Type B pancreatic cell (in vitro differentiated cells): ENCODE measurements at regions not wholly inside any gene's neighbourhood (a gene's known extent, or its start where the extent isn't known, plus 50 kb on each side); places are given as distances from the start of the nearest gene placed in this dataset.

Source experiments
- DNase-seq: peaks from one replicate; pipeline ENCODE4 v3.0.0; 2021; ENCODE audit warnings: mixed read lengths; ENCODE audit not compliant: unreplicated experiment; ENCODE audit errors: extremely low spot score
- H3K27ac Mint-ChIP-seq: 2 replicates; pipeline ENCODE4 v1.8.0; 2021; ENCODE audit warnings: mild to moderate bottlenecking, mixed read lengths
- H3K27me3 Mint-ChIP-seq: 2 replicates; pipeline ENCODE4 v1.8.0; 2021; ENCODE audit warnings: mixed read lengths
- H3K36me3 Mint-ChIP-seq: 2 replicates; pipeline ENCODE4 v1.8.0; 2021; ENCODE audit warnings: mixed read lengths
- H3K4me1 Mint-ChIP-seq: one replicate; pipeline ENCODE4 v1.8.0; 2021; ENCODE audit warnings: mixed read lengths; ENCODE audit not compliant: unreplicated experiment
- H3K4me3 Mint-ChIP-seq: 2 replicates; pipeline ENCODE4 v1.8.0; 2021; ENCODE audit warnings: mild to moderate bottlenecking, mixed read lengths
- H3K9me3 Mint-ChIP-seq: 2 replicates; pipeline ENCODE4 v1.8.0; 2021; ENCODE audit warnings: mixed read lengths
- CTCF ChIP-seq: fragments of 200-600 bp; sonication (generic); conservative IDR thresholded peaks from 2 replicates; pipeline ENCODE4 v1.5.0; 2021; ENCODE audit warnings: antibody characterized with exemption, mild to moderate bottlenecking

GRCh38 chr18:38023871-38024270 is 458.3 kb upstream of the CELF4 start:
- Mint-ChIP-seq H3K4me3 (no peak overlapping the region), H3K4me1 (no peaks in the 10 kb centered on the region), H3K27ac (no peak overlapping the region), H3K9me3 (no peaks in the 10 kb centered on the region), H3K27me3 (no peaks in the 10 kb centered on the region), H3K36me3 (no peaks in the 10 kb centered on the region)
- DNase-seq: no peak
- TF ChIP-seq CTCF: no peak

GRCh38 chr18:38022234-38022633 is 456.6 kb upstream of the CELF4 start:
- H3K27ac Mint-ChIP-seq: no peak overlapping the region
- H3K36me3 Mint-ChIP-seq: no peaks in the 10 kb centered on the region
- no peaks in the 10 kb centered on the region for H3K4me1 Mint-ChIP-seq
- no peak for DNase-seq
- H3K4me3 Mint-ChIP-seq: no peak overlapping the region
- H3K9me3 Mint-ChIP-seq: no peaks in the 10 kb centered on the region
- H3K27me3 Mint-ChIP-seq: no peaks in the 10 kb centered on the region
- TF ChIP-seq CTCF: no peak

GRCh38 chr18:38019292-38019691 is 453.7 kb upstream of the CELF4 start:
- Mint-ChIP-seq H3K4me3 (no peak overlapping the region), H3K27me3 (no peaks in the 10 kb centered on the region), H3K27ac (no peak overlapping the region), H3K9me3 (no peaks in the 10 kb centered on the region), H3K36me3 (no peaks in the 10 kb centered on the region), H3K4me1 (no peaks in the 10 kb centered on the region)
- no peak for TF ChIP-seq CTCF
- no peak for DNase-seq

- Mint-ChIP-seq H3K36me3 (no peaks in the 10 kb centered on the region), H3K4me3 (no peak overlapping the region), H3K4me1 (peaks cover 5% of the 10 kb centered on the region), H3K9me3 (no peaks in the 10 kb centered on the region), H3K27ac (no peak overlapping the region), H3K27me3 (no peaks in the 10 kb centered on the region)
- TF ChIP-seq CTCF: no peak
- DNase-seq: no peak
Observed at GRCh38 chr18:38010971-38011857, 445.6 kb upstream of the CELF4 start.

- Mint-ChIP-seq H3K4me1 (peaks cover 5% of the 10 kb centered on the region), H3K27ac (no peak overlapping the region), H3K9me3 (no peaks in the 10 kb centered on the region), H3K27me3 (no peaks in the 10 kb centered on the region), H3K36me3 (no peaks in the 10 kb centered on the region), H3K4me3 (no peak overlapping the region)
- no peak for TF ChIP-seq CTCF
- DNase-seq: no peak
Observed at GRCh38 chr18:38010037-38010436, 444.4 kb upstream of the CELF4 start.
